K562 (cell line): ENCODE measurements at regions not wholly inside any gene's neighbourhood (a gene's known extent, or its start where the extent isn't known, plus 50 kb on each side); places are given as distances from the start of the nearest gene placed in this dataset.

Experiments used
- ATAC-seq: fragments of 200-7000 bp; cut with Tn5 transposase; 3 replicates; pipeline ENCODE4 v1.9.1; 2020; ENCODE audit warnings: moderate library complexity
- BruUV-seq: library from RNA; stranded (reverse); fragments of 400-500 nt; replicated peaks from 2 replicates; lab custom pipeline; 2021; lab: Mats Ljungman, UMichigan
- CTCF ChIA-PET: fragments of 300-600 bp; formaldehyde crosslinking; extraction: SDS; loops from one replicate; lab custom pipeline; 2021; ENCODE audit warnings: low intra/inter-chr PET ratio; lab: Yijun Ruan, JAX
- POLR2A ChIA-PET: fragments of 300-600, 350-650 bp; sonication (Branson Sonifier 250); formaldehyde crosslinking; extraction: SDS; loops from one replicate; lab custom pipeline; 2021; ENCODE audit warnings: antibody characterized with exemption, inconsistent platforms; lab: Yijun Ruan, JAX
- DNase-seq, 4 experiments: peaks; one replicate each; pipeline versions ENCODE4 v3.0.0 to v3.0.0-alpha.2; 2011 to 2018; ENCODE audit warnings: low spot score in 3 of 4, mixed read lengths in 3 of 4; ENCODE audit errors: extremely low read depth in 1 of 4
- FAIRE-seq: peaks from 2 replicates; lab custom pipeline; 2011; peaks lifted over from hg19 to GRCh38; lab: Jason Lieb, UNC
- H2AFZ ChIP-seq: 2 replicates; pipeline ENCODE4 v1.6.0; 2011; ENCODE audit warnings: low read depth, low read length, control low read depth, inconsistent platforms
- H3K27ac ChIP-seq: fragments of 200-600 bp; 3 replicates; pipeline ENCODE4 v1.8.0; 2011; ENCODE audit warnings: low read depth, mild to moderate bottlenecking, control low read depth, inconsistent platforms, low read length, moderate library complexity, mixed read lengths; ENCODE audit errors: extremely low read depth
- H3K27me3 ChIP-seq, 2 experiments: fragments of 300-600 bp in 1 of 2; 2 replicates in 1 of 2; 3 replicates in 1 of 2; pipeline versions ENCODE4 v1.6.0 to v1.8.0; 2011; ENCODE audit warnings: inconsistent platforms in 2 of 2, low read length in 2 of 2, mild to moderate bottlenecking in 1 of 2, mixed read lengths in 1 of 2, moderate library complexity in 1 of 2; ENCODE audit not compliant: control insufficient read depth in 2 of 2, insufficient read depth in 2 of 2
- H3K36me3 ChIP-seq: fragments of 300-600 bp; 3 replicates; pipeline ENCODE4 v1.8.0; 2011; ENCODE audit warnings: mild to moderate bottlenecking, low read length, inconsistent platforms; ENCODE audit not compliant: control insufficient read depth, insufficient read depth
- H3K4me1 ChIP-seq, 2 experiments: fragments of 200-600 bp in 1 of 2; replicated peaks in 1 of 2; 2 replicates in 1 of 2; 3 replicates in 1 of 2; pipeline versions ENCODE4 v1.5.1 to v1.8.0; 2011; ENCODE audit warnings: inconsistent platforms in 2 of 2, low read length in 2 of 2, mild to moderate bottlenecking in 1 of 2, mixed read lengths in 1 of 2, moderate library complexity in 1 of 2; ENCODE audit not compliant: control insufficient read depth in 2 of 2, insufficient read depth in 2 of 2
- H3K4me2 ChIP-seq: 2 replicates; pipeline ENCODE4 v1.6.1; 2011; ENCODE audit warnings: low read length, control low read depth, inconsistent platforms, mixed read lengths; ENCODE audit not compliant: insufficient read depth
- H3K4me3 ChIP-seq: fragments of 200-600 bp; sonication (generic), shearing (Covaris generic); 2 replicates; pipeline ENCODE4 v1.5.1; 2016; ENCODE audit warnings: control low read depth, inconsistent platforms
- H3K79me2 ChIP-seq: fragments of 200-600 bp; 3 replicates; pipeline ENCODE4 v1.8.0; 2011; ENCODE audit warnings: low read length, inconsistent platforms; ENCODE audit not compliant: control insufficient read depth, insufficient read depth
- H3K9ac ChIP-seq, 2 experiments: 2 replicates each; pipeline versions ENCODE4 v1.6.0 to v1.6.1; 2011; ENCODE audit warnings: low read depth in 2 of 2, low read length in 2 of 2, control low read depth in 1 of 2, inconsistent platforms in 1 of 2, mild to moderate bottlenecking in 1 of 2, mixed read lengths in 1 of 2; ENCODE audit not compliant: insufficient read depth in 1 of 2
- H3K9me1 ChIP-seq: one replicate; pipeline ENCODE4 v1.6.0; 2011; ENCODE audit warnings: inconsistent platforms, mild to moderate bottlenecking, low read length, moderate library complexity; ENCODE audit not compliant: control insufficient read depth, insufficient read depth
- H3K9me3 ChIP-seq: replicated peaks from 2 replicates; pipeline ENCODE4 v1.5.1; 2011; ENCODE audit warnings: low read depth, low read length, inconsistent platforms; ENCODE audit not compliant: control insufficient read depth, insufficient read depth
- H4K20me1 ChIP-seq: replicated peaks from 2 replicates; pipeline ENCODE4 v1.6.1; 2011; ENCODE audit warnings: low read length, inconsistent platforms, mixed read lengths; ENCODE audit not compliant: control insufficient read depth, insufficient read depth
- BACH1 ChIP-seq: fragments of 200-800 bp; sonication (Bioruptor generic); IDR thresholded peaks from 2 replicates; pipeline ENCODE4 v1.6.1; 2016; ENCODE audit warnings: missing genetic modification characterization, missing compliant biosample characterization
- BRD9 ChIP-seq: fragments of 450-650 bp; IDR thresholded peaks from 2 replicates; pipeline ENCODE4 v1.6.1; 2018; ENCODE audit warnings: low read depth; ENCODE audit not compliant: partially characterized antibody
- C11orf30 ChIP-seq: fragments of 450-650 bp; IDR thresholded peaks from 2 replicates; pipeline ENCODE4 v1.6.1; 2016; ENCODE audit warnings: low read depth, mild to moderate bottlenecking
- DIDO1 ChIP-seq: fragments of 450-650 bp; IDR thresholded peaks from 2 replicates; pipeline ENCODE4 v1.6.1; 2016; ENCODE audit warnings: low read depth, missing biosample characterization, missing genetic modification characterization
- EP300 ChIP-seq: IDR thresholded peaks from 2 replicates; pipeline ENCODE4 v1.6.1; 2012; ENCODE audit warnings: low read length, improper control_type of control experiment
- FOXA3 ChIP-seq, 2 experiments: fragments of 450-650 bp in 1 of 2; sonication (generic) in 1 of 2; formaldehyde crosslinking; IDR thresholded peaks in 1 of 2; conservative IDR thresholded peaks in 1 of 2; 2 replicates each; pipeline versions ENCODE4 v1.4.0 to v1.8.0; 2020 to 2022; ENCODE audit warnings: mild to moderate bottlenecking in 2 of 2, missing genetic modification reagents in 1 of 2
- HCFC1 ChIP-seq: IDR thresholded peaks from 2 replicates; pipeline ENCODE4 v1.6.1; 2012; ENCODE audit warnings: low read depth, low read length, improper control_type of control experiment
- IFI16 ChIP-seq: fragments of 250-450 bp; sonication (Bioruptor Pico); IDR thresholded peaks from 2 replicates; pipeline ENCODE4 v2.1.2; 2022; ENCODE audit warnings: mild to moderate bottlenecking, inconsistent platforms
- L3MBTL2 ChIP-seq: fragments of 450-650 bp; IDR thresholded peaks from 2 replicates; pipeline ENCODE4 v1.6.1; 2016; ENCODE audit warnings: mild to moderate bottlenecking, moderate library complexity
- MTF1 ChIP-seq: fragments of 250-450 bp; sonication (Bioruptor Pico); IDR thresholded peaks from 2 replicates; pipeline ENCODE4 v1.9.0; 2021; ENCODE audit warnings: moderate library complexity, mild to moderate bottlenecking, inconsistent platforms, borderline replicate concordance
- NR3C1 ChIP-seq: sonication (generic); formaldehyde crosslinking; IDR thresholded peaks from 2 replicates; pipeline ENCODE4 v1.8.1; 2022; ENCODE audit warnings: missing genetic modification reagents
- PHF21A ChIP-seq: fragments of 450-650 bp; IDR thresholded peaks from 2 replicates; pipeline ENCODE4 v1.6.1; 2017; ENCODE audit warnings: low read depth, borderline replicate concordance
- RBM14 ChIP-seq: fragments of 200-400 bp; formaldehyde crosslinking; IDR thresholded peaks from 2 replicates; pipeline ENCODE4 v1.6.1; 2018; ENCODE audit warnings: low read depth, mild to moderate bottlenecking, low read length, moderate library complexity, borderline replicate concordance; ENCODE audit not compliant: insufficient read depth
- SMARCB1 ChIP-seq: IDR thresholded peaks from 2 replicates; pipeline ENCODE4 v1.6.1; 2011; ENCODE audit warnings: improper control_type of control experiment, low read depth; ENCODE audit not compliant: insufficient read length
- SREBF1 ChIP-seq: fragments of 150-350 bp; IDR thresholded peaks from 2 replicates; pipeline ENCODE4 v1.6.1; 2014; ENCODE audit warnings: antibody characterized with exemption, low read depth, low read length, borderline replicate concordance
- WGBS: fragments of 100-300 bp; shearing (Covaris generic); methylation state at CpG from one replicate; pipeline ENCODE4 v1.1.6; 2016; ENCODE audit warnings: low coverage, mixed read lengths; ENCODE audit not compliant: insufficient coverage; ENCODE audit errors: missing lambda C conversion rate; 5-methylcytosine and 5-hydroxymethylcytosine counted together
- in situ Hi-C: fragments of 300-500 bp; cut with MboI; formaldehyde crosslinking; loops from 4 replicates; pipeline ENCODE4 v1.15.0; 2018; ENCODE audit warnings: inconsistent platforms, mixed read lengths
- intact Hi-C: fragments of 100-400 bp; cut with micrococcal nuclease; formaldehyde crosslinking; loops from 2 replicates; pipeline ENCODE4 v1.14.2; 2022
- TF ChIP-seq, protein P1 (sequence below): fragments of 250-450 bp; sonication (Bioruptor Pico); IDR thresholded peaks from 2 replicates; pipeline ENCODE4 v1.4.0; 2020; ENCODE audit warnings: mild to moderate bottlenecking, moderate library complexity

DNA sequence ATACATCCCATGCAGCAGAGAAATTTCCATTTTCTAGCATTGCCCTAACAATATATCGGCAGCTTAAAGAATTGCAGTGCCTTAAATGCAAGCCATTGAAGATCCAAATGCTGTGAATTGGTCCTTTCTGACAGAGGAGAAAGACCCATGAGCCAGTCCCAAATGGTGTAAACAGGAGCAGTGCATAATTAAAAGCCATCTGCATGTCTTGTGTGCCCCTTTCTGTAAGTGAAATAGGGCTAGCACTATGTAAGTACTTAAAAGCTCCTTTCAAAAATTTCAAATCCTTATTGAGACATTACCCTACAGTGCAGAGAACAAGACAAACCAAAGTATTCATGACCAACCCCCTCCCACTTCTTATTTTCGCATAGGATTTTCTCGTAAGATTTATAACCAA lies 108.7 kb upstream of the LCORL start:
- no peak for ATAC-seq
- no peak for TF ChIP-seq PHF21A
- no peak for TF ChIP-seq SREBF1
- no peak for TF ChIP-seq IFI16 (CRISPR knock-in tag)
- no peak for TF ChIP-seq L3MBTL2
- no peak for TF ChIP-seq RBM14
- intact Hi-C loops = no loop called here
- H4K20me1 ChIP-seq = no peaks in the 10 kb centered on the region
- no peak for FAIRE-seq
- DNase-seq = no peak
- no peaks in the 10 kb centered on the region for H3K4me1 ChIP-seq
- no peak overlapping the region for H3K27ac ChIP-seq
- H3K36me3 ChIP-seq = no peaks in the 10 kb centered on the region
- H3K4me2 ChIP-seq = no peak overlapping the region
- H2AFZ ChIP-seq = no peak overlapping the region
- no peaks in the 10 kb centered on the region for H3K9me1 ChIP-seq
- no TSS peak for BruUV-seq
- in situ Hi-C loops = no loop called here
- WGBS = 0% methylated on average over 3 of the region's 3 CpGs
- no peaks in the 10 kb centered on the region for H3K27me3 ChIP-seq
- H3K9ac ChIP-seq = no peak overlapping the region
- no peaks in the 10 kb centered on the region for H3K9me3 ChIP-seq
- H3K79me2 ChIP-seq = no peaks in the 10 kb centered on the region
- ChIA-PET CTCF (no interaction called here), POLR2A (no interaction called here)
- H3K4me3 ChIP-seq = no peak overlapping the region

DNA sequence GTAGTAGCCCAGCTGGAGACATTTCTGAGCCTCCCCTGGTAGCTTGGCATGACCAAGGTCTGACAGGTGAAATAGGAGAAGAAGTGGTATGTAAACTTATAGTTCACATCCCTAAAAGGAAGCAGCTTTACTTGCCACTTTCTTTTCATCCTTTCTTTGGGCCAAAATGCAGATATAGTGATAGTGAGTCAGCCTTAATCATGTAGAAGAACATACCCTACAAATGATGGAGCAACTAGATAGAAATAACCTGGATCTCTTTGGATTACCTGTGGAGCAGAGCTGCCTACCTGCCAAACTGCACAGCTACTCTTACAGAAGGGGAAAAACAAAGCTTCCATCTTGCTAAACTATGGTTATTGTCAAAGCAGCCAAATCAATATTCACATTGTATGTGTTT lies 106.7 kb upstream of the LCORL start:
- Histone ChIP-seq H2AFZ (no peak overlapping the region), H3K9me3 (no peaks in the 10 kb centered on the region), H3K36me3 (no peaks in the 10 kb centered on the region), H4K20me1 (no peaks in the 10 kb centered on the region), H3K4me2 (no peak overlapping the region), H3K4me3 (no peak overlapping the region), H3K9me1 (no peaks in the 10 kb centered on the region), H3K4me1 (no peaks in the 10 kb centered on the region), H3K27me3 (no peaks in the 10 kb centered on the region), H3K9ac (no peak overlapping the region), H3K79me2 (no peaks in the 10 kb centered on the region), H3K27ac (no peak overlapping the region)
- ATAC-seq (no peak), FAIRE-seq (no peak), DNase-seq (no peak)
- intact Hi-C loops = no loop called here
- POLR2A ChIA-PET = no interaction called here
- in situ Hi-C loops = no loop called here
- CTCF ChIA-PET = no interaction called here
- no TSS peak for BruUV-seq
- no peak for TF ChIP-seq SMARCB1
- TF ChIP-seq, protein P1, sequence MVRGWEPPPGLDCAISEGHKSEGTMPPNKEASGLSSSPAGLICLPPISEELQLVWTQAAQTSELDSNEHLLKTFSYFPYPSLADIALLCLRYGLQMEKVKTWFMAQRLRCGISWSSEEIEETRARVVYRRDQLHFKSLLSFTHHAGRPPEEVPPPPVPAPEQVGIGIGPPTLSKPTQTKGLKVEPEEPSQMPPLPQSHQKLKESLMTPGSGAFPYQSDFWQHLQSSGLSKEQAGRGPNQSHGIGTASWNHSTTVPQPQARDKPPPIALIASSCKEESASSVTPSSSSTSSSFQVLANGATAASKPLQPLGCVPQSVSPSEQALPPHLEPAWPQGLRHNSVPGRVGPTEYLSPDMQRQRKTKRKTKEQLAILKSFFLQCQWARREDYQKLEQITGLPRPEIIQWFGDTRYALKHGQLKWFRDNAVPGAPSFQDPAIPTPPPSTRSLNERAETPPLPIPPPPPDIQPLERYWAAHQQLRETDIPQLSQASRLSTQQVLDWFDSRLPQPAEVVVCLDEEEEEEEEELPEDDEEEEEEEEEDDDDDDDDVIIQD (CRISPR knock-in tag) = no peak
- TF ChIP-seq EP300 = no peak
- no peak for TF ChIP-seq FOXA3 (CRISPR knock-in tag; conservative IDR thresholded peaks at IDR 0.05 in 1 of 2, IDR thresholded peaks at IDR 0.05 in 1 of 2)
- TF ChIP-seq HCFC1 = no peak
- no peak for TF ChIP-seq NR3C1 (CRISPR knock-in tag)
- TF ChIP-seq DIDO1 (tag) = no peak
- TF ChIP-seq BRD9 = no peak
- no peak for TF ChIP-seq BACH1 (tag)
- no peak for TF ChIP-seq C11orf30
- no peak for TF ChIP-seq MTF1 (CRISPR knock-in tag)
